GM21576 (cell line): ENCODE measurements at regions not wholly inside any gene's neighbourhood (a gene's known extent, or its start where the extent isn't known, plus 50 kb on each side); places are given as distances from the start of the nearest gene placed in this dataset.

Experiments used
- ATAC-seq: cut with Tn5 transposase; IDR thresholded peaks from one replicate; pipeline ENCODE4 v1.9.1; 2021; ENCODE audit warnings: mild to moderate bottlenecking, moderate library complexity; ENCODE audit not compliant: unreplicated experiment

DNA sequence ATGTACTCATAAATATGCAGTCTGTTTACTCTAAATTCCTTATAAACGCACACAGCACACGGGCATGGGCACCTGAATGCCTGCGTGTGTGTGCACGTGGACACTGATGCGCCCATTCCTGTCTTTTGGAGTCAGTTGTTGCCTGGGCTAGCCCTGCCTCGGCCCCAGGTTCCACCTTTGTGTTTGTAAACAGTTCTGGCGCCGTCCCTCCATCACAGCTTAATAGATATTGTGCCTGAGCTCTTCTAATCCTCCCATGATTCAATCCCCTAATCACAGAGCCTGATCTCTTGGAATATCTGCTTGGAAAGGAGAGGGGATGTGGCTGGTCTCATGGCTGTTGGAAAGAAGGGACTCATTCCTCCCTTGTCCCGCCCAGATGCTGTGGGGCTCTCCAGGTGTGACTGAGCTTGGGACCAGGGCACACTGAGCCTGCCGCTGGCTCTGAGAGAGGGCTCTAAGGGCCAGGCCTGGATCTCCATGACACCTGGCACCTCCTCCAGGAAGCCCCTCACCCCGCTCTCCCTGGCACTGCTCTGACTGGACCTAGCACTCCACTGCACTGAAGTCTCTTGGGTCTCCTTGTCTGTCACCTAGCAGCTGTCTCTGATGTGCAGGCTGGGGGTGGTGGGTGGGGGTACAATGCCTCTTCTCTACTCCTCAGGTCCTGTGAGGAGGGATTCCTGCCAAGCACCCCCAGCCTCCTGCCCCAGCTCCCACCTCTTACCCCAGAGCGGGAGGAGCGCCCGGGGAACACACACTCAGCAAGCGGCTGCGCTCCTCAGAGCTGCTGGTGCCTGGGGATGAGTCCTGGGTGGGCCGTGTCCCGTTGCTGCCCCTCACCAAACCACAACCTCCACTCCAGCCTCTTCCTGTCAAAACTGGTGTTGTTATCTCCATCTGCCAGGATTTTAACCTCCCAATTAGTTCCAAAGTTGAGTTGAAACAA is 181.3 kb downstream of the INHBB start:
- no peak for ATAC-seq

DNA sequence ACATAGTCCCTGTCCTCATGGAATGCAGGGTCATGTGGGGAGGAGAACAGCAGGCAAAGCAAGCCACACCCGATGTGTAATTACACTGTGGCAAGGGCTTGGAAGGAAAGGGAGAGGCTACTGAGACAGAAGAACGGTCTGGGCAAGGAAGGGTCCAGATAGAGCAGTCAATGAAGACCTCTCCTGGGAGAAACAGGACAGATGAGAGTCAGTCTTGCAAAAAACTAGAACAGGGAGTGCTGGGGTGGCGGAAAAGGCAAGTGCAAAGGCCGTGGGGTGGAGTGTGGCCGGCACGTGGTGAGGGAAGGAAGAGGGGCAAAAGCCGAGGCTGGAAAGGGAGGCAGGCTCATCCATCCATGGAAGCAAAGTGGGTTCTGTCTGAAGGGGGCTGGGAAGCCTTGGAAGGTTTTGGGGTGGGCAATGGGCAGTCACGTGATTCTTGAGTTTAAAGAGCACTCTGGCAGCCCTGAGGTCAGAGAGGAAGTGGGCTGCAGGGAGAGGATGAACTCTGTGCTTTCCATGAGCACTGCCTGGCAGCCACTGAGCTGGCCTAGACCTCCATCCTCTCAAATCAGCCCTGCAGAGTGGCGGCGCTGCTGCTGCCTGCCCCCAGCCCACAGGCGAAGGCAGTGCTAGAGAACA is 182.2 kb downstream of the INHBB start:
- ATAC-seq, result no peak

DNA sequence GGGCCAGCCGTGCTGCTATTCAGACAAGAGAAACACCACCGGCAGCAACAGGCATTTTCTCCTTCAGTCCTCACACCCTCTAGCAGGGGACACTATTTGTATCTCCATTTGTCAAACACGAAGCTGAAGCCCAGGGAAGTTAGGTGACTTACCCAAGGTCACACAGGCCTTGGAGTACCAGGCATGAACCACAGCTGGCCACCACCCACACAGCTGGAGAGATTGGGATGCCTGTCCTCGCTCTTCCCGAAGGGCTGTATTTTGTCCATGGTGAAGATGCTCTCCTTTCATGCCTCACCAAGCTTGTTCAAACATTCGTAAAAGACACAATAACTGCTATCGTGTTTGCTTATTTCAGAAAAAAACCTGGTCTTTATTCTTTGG is 182.7 kb downstream of the INHBB start:
- ATAC-seq, result no peak

DNA sequence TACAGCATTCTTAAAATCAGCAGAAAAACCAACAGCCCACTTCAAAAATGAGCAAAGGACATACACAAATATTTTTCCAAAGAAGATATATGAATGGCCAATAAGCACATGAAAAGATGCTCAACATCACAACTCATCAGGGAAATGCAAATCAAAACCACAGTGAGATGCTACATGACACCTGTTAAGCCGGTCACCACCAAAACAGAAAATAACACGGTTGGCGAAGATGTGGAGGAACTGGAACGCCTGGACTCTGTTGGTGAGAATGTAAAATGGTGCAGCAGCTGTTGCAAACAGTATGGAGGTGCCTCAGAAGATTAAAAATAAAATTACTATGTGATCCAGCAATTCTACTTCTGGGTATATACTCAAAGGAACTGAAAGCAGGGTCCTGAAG is 184.8 kb downstream of the INHBB start:
- no peak for ATAC-seq

DNA sequence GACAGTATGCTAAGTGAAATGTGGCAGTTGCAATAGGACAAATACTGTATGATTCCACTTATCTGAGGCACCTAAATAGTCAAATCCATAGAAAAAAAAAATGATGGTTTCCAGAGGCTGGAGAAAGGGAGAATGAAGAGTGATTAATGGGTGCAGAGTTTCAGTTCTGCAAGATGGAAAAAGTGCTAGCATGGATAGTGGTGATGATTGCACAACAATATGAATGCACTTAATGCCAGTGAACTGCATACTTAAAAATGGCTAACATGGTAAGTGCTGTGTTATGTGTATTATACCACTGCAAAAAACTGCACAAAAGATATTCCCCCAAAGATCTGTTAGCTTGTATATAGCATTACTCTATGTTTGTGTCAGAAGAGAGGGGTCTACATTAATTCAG is 185.4 kb downstream of the INHBB start:
- ATAC-seq, result no peak

DNA sequence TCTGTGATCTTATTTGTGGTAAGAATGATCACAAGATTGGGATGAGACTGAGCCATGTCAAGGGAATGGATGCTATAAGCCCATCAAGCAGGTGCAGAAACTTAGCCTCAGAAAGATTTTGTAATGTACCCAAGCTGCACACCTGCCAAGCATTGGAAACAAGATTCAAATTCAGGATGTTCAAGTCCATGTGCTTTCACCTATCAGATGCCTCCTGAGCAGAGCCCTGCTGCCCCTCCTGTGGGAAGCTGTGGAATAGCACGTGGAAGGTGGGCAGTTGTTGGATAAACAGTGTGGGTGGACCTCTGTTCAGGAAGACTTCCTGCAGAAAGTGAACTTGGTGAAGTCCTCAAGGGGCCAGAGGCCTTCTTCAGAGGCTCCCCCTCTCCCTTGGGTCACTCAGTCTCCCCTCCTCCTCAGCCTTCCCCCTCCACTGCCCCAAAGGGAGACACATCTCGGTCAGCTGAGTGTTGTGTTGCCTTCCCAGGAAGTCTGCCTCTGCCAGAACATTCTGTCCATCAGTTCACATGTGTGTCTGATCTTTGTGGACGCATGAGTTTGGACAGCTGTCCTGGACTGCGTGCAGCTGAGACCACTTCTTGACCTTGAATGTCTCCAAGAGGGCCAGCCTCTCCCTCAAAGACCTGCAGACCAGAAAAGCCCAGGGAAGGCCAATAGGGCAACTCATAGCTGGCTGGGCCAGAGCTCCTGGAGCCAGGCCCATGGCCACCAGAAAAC is 186.1 kb downstream of the INHBB start:
- no peak for ATAC-seq

DNA sequence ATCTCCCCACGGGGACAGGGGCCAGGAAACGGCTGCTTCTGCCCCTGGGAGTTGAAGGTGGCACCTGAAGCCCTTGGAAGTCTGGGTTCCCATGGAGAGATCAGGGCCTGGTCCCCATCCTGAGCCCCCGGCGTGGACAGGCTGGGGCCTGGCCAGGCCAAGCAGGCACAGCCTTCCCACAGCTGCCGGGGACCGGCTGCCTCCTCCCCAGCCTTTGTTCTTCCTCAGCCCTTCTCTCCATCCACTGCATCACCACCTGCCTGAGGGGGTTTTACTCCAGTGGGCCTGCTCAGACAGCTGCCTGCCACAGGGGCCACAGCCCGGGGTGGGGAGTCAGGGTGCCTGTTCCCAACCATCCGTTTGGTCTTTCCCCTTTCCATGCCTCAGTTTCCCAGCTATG is 187.7 kb downstream of the INHBB start:
- no peak for ATAC-seq

DNA sequence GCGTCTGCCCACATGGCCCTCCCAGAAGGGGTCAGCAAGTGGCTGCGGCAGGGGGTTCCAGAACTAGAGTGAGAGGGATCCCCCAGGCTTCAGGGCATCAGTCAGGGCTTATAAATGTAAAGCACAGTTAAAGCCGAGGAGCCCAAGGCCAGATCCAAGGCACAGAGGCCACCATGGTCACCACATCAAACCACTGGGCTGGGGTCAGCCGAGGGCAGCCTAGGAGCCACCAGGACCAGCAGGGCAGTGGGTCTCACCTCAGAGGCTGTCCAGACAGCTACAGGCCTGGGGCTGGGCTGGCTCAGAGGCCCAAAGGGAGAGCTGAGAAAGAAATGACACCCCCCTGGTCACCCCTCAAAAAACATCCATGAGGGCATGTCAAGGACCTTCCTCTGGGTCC is 188.5 kb downstream of the INHBB start:
- ATAC-seq, result no peak

DNA sequence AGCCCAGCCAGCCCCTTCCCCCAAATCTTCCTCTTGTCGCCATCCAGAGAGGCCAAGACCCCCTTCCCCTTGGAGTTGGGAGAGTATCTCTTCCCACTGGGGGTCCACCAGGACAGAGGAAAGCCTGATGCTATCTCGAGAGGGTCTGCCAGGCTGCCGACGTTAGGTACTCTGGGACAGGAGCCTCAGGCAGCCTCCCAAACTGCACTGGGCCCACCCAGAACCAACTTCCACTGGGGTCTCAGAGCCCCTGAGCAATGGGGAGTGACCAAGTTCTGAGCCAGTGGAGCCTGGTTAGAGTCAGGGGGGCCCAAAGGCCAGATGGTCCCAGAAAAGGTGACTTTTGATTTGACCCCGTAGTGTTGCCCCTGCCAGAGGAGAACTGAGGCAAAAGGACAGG is 189.1 kb downstream of the INHBB start:
- ATAC-seq, result no peak

DNA sequence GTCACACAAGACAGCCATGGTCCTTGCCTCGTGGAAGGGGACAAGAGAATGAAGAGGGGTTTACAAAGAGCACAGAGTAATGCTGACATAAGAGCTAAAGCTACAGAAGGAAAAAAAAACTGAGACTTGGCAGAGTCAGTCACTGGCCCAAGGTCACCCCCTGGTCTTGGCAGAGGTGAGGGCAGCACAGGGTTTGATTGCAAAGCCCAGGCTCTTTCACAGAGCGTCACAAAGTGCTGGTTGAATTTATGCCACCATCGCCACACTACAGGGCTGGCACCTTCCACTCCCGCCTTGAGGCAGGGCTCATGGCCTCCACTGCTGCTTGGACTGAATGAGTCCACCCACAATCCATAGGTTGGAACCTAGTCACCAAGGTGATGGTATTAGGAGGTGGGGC is 190.2 kb downstream of the INHBB start:
- no peak for ATAC-seq

DNA sequence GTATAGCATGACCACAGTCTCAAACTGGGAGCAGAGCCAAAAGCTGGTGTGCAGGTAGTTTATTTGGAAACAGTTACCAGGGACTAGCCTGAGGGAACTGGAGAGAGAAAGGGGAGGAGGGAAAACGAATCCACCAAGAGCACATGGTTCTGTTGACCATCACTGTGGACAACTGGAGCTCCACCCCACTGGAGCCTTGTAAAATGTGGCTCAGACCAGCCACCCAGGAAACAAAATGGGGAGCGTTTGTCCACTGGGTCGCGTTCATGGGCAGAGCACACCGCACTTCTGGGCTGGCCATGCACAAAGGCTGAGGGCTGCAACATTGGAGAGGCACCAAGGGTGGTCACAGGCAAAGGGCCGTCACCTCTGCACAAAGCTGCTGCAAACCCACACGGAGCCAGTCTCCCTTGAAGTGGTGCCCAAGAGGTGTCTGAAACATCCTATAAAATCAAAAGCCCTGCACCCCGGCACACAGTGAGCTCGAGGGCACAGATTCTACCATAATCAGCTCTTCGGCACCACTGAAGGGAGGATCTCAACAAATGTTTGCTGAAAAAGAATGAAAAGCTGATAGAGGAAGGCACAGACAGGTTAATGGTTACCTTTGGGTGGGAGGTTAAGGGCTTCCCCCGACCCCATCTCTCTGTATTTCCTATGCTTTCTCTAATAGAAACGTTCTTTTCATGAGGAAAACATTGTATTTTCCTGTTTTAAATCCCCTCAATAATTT is 192.9 kb downstream of the INHBB start:
- no peak for ATAC-seq

DNA sequence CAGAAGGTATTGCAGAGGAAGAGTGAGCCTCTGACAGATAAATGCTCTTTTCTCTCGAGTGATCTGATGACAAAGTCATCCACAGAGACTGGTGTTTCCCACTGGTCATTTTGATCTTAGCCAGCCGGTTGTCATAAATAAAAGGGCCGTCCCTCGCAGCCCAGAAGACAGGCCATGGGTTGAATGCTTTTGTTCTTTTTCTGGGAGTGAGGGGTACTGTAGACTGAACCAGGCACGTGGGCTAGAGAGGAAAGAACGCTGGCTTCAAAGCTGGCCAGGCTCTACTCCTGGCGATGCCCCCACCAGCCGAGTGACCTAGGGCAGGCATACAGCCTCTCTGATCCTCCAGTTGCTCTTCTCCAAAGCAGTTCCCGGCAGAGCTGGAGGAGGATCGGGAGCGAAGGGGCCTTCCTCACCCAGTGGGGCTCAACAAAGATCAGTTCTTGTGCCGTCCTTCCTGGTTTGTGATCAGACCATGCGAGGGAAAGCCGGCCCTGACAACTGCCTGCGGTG is 193.5 kb downstream of the INHBB start:
- no peak for ATAC-seq

DNA sequence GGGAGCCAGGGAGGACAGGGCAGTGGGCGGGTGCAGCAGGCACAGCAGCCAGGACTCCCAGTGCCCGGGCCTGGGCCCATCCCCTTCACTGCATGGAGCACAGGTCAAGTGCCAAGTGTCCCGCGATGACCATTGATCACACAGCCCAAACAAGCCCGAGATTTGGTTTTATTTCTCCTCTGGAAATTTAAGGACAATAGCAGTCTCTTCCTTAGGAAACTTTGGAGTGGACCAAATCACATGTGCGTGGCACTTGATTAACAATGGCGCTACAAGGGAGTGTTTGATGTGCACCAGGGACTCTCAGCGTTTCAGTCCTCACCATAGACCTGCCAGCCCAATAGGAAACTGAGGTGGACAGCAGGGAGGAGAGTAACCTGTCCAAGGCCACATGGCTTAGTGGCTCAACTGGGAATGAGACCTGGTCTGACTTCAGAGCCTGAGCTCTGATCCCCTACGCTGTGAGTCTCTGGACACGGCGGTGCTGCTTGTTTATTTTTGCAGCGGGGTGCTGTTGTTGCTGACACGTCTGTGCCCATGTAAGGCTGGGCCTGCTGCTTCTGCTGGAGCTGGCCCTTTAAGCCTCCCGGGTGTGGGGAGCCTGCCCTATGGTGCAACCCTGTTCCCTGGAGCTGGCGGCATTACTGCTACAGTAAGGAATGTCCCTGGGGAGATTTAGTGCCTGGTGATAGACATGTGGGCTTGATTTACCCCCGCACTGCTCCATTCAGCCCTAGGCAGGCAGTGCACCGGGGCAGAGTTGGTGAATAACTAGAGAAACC is 194.2 kb downstream of the INHBB start:
- no peak for ATAC-seq

DNA sequence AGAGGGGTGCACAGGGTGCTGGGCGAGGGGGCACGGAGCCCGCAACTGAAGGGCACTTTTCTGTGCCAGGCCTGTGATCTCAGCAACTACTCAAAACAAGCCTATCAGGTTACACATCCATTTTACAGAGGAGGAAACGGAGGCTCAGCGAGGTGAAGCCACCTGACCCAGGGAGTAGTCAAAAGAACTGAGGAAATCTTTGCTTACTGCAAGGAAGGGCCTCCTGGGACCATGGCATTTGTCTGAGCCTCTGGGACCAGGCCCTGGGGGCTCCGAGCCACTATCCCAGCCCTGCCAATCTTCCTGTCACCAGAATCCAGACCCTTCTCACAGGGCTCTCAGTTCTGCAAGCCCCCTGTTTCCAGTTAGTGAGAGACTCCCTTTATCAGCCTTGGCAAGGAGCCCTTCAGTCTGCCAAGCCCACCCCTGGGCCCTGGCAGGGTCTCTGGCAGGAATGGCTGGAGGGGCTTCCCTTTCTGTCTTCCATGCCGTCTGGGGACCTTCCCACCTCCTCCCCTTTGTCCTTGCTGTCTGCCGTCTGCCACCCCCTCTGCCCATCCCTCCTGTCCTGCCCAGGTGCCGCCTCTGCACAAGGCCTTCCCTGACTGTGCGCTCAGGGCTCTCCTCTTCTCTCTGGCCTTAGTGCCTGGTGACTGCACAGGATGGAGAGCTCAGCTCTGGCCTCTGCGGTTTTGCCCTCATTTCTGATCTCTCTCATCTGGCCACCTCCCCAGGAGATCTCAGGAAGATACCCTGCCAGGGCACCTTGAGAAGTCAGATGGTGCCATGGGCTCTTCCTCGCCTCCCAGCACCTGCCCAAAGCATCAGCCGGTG is 194.7 kb upstream of the GLI2 start:
- no peak for ATAC-seq

DNA sequence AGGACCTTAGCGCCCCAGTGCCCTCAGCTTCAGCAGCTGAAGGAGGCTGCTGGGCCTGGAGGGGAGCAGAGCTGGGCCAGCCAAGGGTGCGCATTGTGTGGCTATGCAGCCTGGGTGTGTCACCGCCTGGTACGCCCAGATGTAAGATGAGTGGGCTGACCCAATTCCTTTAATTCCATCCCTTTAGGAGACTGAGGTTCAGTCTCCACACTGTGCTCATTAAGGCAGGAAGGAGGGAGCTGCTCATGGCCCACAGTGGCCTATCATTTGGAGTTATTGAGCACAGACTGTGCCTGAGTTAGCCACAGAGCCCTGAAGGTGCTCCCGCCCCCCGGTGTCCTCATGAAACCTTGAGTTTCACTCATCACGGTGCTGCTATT is 194.1 kb upstream of the GLI2 start:
- no peak for ATAC-seq

DNA sequence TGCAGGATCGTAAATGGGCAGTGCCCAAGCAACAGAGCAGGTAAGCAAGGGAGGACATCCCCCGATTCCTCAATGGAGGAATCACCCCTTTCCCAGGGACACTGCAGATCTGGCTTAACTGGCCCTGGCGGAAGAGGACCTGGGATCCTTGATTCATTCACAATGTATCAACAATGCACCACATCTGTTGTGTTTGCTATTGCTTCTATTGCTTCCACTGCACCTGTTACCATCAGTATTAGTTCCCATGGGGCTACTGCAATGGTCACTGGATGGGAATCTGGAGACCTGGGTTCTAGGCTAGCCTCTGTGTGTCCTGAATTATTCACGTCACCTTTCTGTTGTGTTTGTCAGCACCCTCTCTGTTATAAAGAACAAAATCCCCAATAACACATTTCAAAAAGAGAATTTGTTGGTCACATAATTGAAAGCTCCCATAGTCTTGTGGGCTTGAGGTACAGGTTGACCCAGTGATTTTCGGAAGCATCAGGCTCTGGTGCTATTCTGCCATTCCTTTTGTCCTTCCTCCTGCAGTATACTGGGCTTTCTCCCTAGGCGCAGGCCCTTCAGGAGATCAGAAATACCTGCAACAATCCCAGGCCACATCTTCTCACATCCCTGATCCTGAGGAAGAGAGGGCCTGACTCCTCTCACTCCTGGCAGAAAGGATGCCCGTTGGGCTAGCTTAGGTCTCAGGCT is 193.5 kb upstream of the GLI2 start:
- ATAC-seq, result no peak

DNA sequence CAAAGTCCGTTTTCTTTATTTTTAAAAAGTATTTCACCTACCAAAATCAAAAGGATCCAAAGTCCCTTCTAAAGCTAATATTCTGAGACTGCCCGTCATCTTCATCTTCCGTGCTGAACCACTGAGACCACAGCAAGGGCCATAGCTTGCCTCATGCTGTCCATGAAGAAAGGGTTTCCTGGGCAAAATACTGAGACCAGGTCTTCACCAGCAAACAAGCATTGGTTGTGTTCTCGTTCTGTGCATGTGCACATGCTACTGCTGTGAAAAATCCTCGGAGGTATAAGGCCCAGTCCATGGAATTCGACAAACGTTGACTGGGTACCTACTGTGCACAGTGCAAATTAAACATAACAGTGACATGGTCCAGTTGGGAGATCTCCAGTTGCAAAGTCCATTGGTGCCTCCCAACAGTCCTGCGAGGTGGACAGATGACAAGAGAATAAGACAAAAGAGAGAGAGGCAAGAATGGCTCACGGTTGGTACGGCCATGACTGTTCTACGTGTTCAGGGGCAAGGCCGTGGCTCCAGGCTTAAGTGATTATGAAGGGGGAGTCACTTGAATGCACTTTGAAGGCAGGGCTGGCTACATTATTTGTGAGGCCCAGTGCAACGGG is 192.6 kb upstream of the GLI2 start:
- no peak for ATAC-seq

DNA sequence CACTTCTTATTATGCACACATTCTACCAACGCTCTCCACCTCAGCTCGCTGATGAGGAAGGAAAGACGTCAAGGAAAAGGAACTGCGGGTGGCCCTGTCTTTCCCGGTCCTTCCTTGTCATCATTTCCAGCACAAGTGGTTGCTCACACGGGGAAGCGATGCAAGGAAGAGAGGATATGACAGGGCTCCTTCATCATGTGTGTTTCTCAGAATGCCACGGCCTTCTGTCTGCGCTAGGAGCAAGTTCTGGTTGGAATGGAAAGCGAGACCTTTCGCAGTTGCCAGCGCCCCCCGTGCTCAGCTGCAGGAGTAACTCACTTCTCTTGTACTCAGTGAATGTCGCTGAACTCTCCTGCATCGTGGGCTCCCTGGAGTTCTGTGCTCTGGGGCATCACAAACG is 191.8 kb upstream of the GLI2 start:
- ATAC-seq, result no peak
